ENCODE measurements at regions not wholly inside any gene's neighbourhood (a gene's known extent, or its start where the extent isn't known, plus 50 kb on each side); places are given as distances from the start of the nearest gene placed in this dataset.

DNA sequence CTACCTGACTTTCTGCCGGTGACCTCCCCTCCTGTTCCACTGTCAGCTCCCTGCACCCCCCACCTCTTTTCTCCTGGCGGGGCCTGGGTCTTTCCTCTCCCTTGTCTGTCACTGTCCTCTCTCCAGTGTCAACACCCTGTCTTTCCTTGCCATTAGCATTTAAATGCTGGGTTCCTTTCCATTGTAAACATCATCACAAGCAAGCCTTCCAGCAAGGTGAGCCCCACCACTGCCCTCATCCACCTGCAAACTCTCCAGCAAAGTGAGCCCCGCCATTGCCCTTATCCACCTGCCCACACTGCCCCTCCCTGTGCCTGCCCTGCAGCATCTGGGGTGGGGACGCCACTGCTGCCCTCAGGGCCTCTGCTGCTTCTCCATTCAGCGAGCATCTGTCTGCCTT lies 195.0 kb downstream of the ENGASE start:
- TF ChIP-seq, protein P1, sequence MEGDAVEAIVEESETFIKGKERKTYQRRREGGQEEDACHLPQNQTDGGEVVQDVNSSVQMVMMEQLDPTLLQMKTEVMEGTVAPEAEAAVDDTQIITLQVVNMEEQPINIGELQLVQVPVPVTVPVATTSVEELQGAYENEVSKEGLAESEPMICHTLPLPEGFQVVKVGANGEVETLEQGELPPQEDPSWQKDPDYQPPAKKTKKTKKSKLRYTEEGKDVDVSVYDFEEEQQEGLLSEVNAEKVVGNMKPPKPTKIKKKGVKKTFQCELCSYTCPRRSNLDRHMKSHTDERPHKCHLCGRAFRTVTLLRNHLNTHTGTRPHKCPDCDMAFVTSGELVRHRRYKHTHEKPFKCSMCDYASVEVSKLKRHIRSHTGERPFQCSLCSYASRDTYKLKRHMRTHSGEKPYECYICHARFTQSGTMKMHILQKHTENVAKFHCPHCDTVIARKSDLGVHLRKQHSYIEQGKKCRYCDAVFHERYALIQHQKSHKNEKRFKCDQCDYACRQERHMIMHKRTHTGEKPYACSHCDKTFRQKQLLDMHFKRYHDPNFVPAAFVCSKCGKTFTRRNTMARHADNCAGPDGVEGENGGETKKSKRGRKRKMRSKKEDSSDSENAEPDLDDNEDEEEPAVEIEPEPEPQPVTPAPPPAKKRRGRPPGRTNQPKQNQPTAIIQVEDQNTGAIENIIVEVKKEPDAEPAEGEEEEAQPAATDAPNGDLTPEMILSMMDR (conservative IDR thresholded peaks at IDR 0.05) = no peak
- no peak for TF ChIP-seq ZFX (IDR thresholded peaks at IDR 0.05)

All from C4-2B (cell line).